ENCODE measurements at regions not wholly inside any gene's neighbourhood (a gene's known extent, or its start where the extent isn't known, plus 50 kb on each side); places are given as distances from the start of the nearest gene placed in this dataset.

- no peak overlapping the region for H3K4me3 Mint-ChIP-seq
- H2AFZ ChIP-seq (ENCODE audit: insufficient read depth, low read depth, low read length, poor library complexity, severe bottlenecking), result no peak overlapping the region
- TF ChIP-seq EZH2 (IDR thresholded peaks at IDR 0.05; ENCODE audit: borderline replicate concordance, insufficient read depth, low read depth, low read length, poor library complexity, severe bottlenecking), result no peak
- no peak for TF ChIP-seq CTCF (IDR thresholded peaks at IDR 0.05)
Observed at GRCh38 chr21:41024341-41024740, 143.6 kb upstream of the BACE2 start.

GRCh38 chr21:41024746-41025254 is 143.2 kb upstream of the BACE2 start:
- Mint-ChIP-seq H3K27me3 (no peaks in the 10 kb centered on the region), H3K4me1 (no peaks in the 10 kb centered on the region), H3K9me3 (ENCODE audit: insufficient read depth) (peaks cover 3% of the 10 kb centered on the region), H3K27ac (no peak overlapping the region), H3K4me3 (no peak overlapping the region)
- ChIA-PET CTCF (interaction anchor here (0.9 kb wide), 1 partner anchor 16 kb away, joined by 3 read pairs; no protein-coding TSS in a partner anchor), POLR2A (no interaction called here)
- H3K9ac ChIP-seq (ENCODE audit: low read length), result no peak overlapping the region
- no peaks in the 10 kb centered on the region for H3K4me1 ChIP-seq (ENCODE audit: control insufficient read depth in 2 of 2, insufficient read depth in 2 of 2, low read length in 2 of 2)
- H3K27me3 ChIP-seq (replicated peaks in 1 of 4; ENCODE audit: control extremely low read depth in 1 of 4, control insufficient read depth in 3 of 4, insufficient read depth in 4 of 4, low read length in 3 of 4), result peaks cover 0 to 1% (median 0%) of the 10 kb centered on the region in 4 experiments
- H3K27ac ChIP-seq (ENCODE audit: low read length in 2 of 2), result no peak overlapping the region
- H3K79me2 ChIP-seq (ENCODE audit: control insufficient read depth, insufficient read depth, low read length), result no peaks in the 10 kb centered on the region
- no peaks in the 10 kb centered on the region for H3K36me3 ChIP-seq (replicated peaks in 1 of 2; ENCODE audit: control extremely low read depth in 1 of 2, control insufficient read depth in 1 of 2, extremely low read depth in 1 of 2, insufficient read depth in 2 of 2, low read length in 1 of 2)
- intact Hi-C loops (cut with micrococcal nuclease), result no loop called here
- H2AFZ ChIP-seq (ENCODE audit: insufficient read depth, low read depth, low read length, poor library complexity, severe bottlenecking), result no peak overlapping the region
- no peak overlapping the region for H3K4me3 ChIP-seq (ENCODE audit: control extremely low read depth in 1 of 5, extremely low read depth in 1 of 5, insufficient read depth in 1 of 5, low read depth in 2 of 5, low read length in 4 of 5)
- WGBS (ENCODE audit: insufficient coverage), result 88% methylated on average over 9 of the region's 13 CpGs
- DNase-seq, result no peak
- H3K4me2 ChIP-seq (replicated peaks; ENCODE audit: low read depth, low read length, poor library complexity, severe bottlenecking), result no peak overlapping the region
- no peak for TF ChIP-seq CTCF (IDR thresholded peaks at IDR 0.05)
- ATAC-seq (ENCODE audit: low read depth), result no peak
- peaks cover 0 to 8% (median 0%) of the 10 kb centered on the region in 3 donors for H3K9me3 ChIP-seq (ENCODE audit: control extremely low read depth in 1 of 3, control insufficient read depth in 2 of 3, insufficient read depth in 1 of 3, low read length in 2 of 3)
- H4K20me1 ChIP-seq (ENCODE audit: control insufficient read depth, insufficient read depth, low read length, poor library complexity, severe bottlenecking), result no peaks in the 10 kb centered on the region

More at GRCh38 chr21:41024341-41024740, 143.6 kb upstream of the BACE2 start:
- Histone ChIP-seq H4K20me1 (ENCODE audit: control insufficient read depth, insufficient read depth, low read length, poor library complexity, severe bottlenecking) (no peaks in the 10 kb centered on the region), H3K27me3 (replicated peaks in 1 of 4; ENCODE audit: control extremely low read depth in 1 of 4, control insufficient read depth in 3 of 4, insufficient read depth in 4 of 4, low read length in 3 of 4) (peaks cover 0 to 1% (median 0%) of the 10 kb centered on the region in 4 experiments), H3K9me3 (ENCODE audit: control extremely low read depth in 1 of 3, control insufficient read depth in 2 of 3, insufficient read depth in 1 of 3, low read length in 2 of 3) (peaks cover 0 to 8% (median 0%) of the 10 kb centered on the region in 3 donors), H3K4me1 (ENCODE audit: control insufficient read depth in 2 of 2, insufficient read depth in 2 of 2, low read length in 2 of 2) (no peaks in the 10 kb centered on the region), H3K4me3 (ENCODE audit: control extremely low read depth in 1 of 5, extremely low read depth in 1 of 5, insufficient read depth in 1 of 5, low read depth in 2 of 5, low read length in 4 of 5) (no peak overlapping the region), H3K9ac (ENCODE audit: low read length) (no peak overlapping the region), H3K79me2 (ENCODE audit: control insufficient read depth, insufficient read depth, low read length) (no peaks in the 10 kb centered on the region), H3K4me2 (replicated peaks; ENCODE audit: low read depth, low read length, poor library complexity, severe bottlenecking) (no peak overlapping the region), H3K36me3 (replicated peaks in 1 of 2; ENCODE audit: control extremely low read depth in 1 of 2, control insufficient read depth in 1 of 2, extremely low read depth in 1 of 2, insufficient read depth in 2 of 2, low read length in 1 of 2) (no peaks in the 10 kb centered on the region), H3K27ac (ENCODE audit: low read length in 2 of 2) (no peak overlapping the region)
- Mint-ChIP-seq H3K27me3 (no peaks in the 10 kb centered on the region), H3K9me3 (ENCODE audit: insufficient read depth) (peaks cover 3% of the 10 kb centered on the region), H3K4me1 (no peaks in the 10 kb centered on the region), H3K27ac (no peak overlapping the region)
- ChIA-PET POLR2A (no interaction called here), CTCF (interaction anchor here (0.9 kb wide), 1 partner anchor 15 kb away, joined by 3 read pairs; no protein-coding TSS in a partner anchor)
- WGBS (ENCODE audit: insufficient coverage), result 91% methylated on average over 2 of the region's 2 CpGs
- intact Hi-C loops (cut with micrococcal nuclease), result no loop called here
- DNase-seq (no peak), ATAC-seq (ENCODE audit: low read depth) (no peak)
